NCI-H1105 treated with DMSO at 0.1 percent for 48 hours (cell line): ENCODE measurements at regions not wholly inside any gene's neighbourhood (a gene's known extent, or its start where the extent isn't known, plus 50 kb on each side); places are given as distances from the start of the nearest gene placed in this dataset.

Experiments used
- DNase-seq: peaks from one replicate; lab custom pipeline; 2025; lab: John Stamatoyannopoulos, UW

- DNase-seq = no peak
Measured at GRCh38 chr4:117326091-117326490, 240.7 kb upstream of the TRAM1L1 start.

GRCh38 chr4:117327491-117327890 lies 242.1 kb upstream of the TRAM1L1 start:
- DNase-seq = no peak

GRCh38 chr4:117328333-117328732 lies 243.0 kb upstream of the TRAM1L1 start:
- DNase-seq = no peak

- DNase-seq = no peak
Measured at GRCh38 chr4:117331817-117332216, 246.4 kb upstream of the TRAM1L1 start.

- no peak for DNase-seq
Measured at GRCh38 chr4:117334451-117335188, 249.2 kb upstream of the TRAM1L1 start.

- DNase-seq = no peak
Measured at GRCh38 chr4:117357437-117357836, 272.1 kb upstream of the TRAM1L1 start.

GRCh38 chr4:117357866-117358265 lies 272.5 kb upstream of the TRAM1L1 start:
- DNase-seq = no peak

GRCh38 chr4:117370944-117371668 lies 285.7 kb upstream of the TRAM1L1 start:
- no peak for DNase-seq

- DNase-seq = no peak
Measured at GRCh38 chr4:117375101-117375500, 289.7 kb upstream of the TRAM1L1 start.

- no peak for DNase-seq
Measured at GRCh38 chr4:117376692-117377091, 291.3 kb upstream of the TRAM1L1 start.

GRCh38 chr4:117378942-117379341 lies 293.6 kb upstream of the TRAM1L1 start:
- DNase-seq = no peak

- no peak for DNase-seq
Measured at GRCh38 chr4:117383468-117383867, 298.1 kb upstream of the TRAM1L1 start.

GRCh38 chr4:117385526-117385925 lies 300.1 kb upstream of the TRAM1L1 start:
- DNase-seq = no peak

- DNase-seq = no peak
Measured at GRCh38 chr4:117387072-117387471, 301.7 kb upstream of the TRAM1L1 start.

GRCh38 chr4:117400039-117400835 lies 314.9 kb upstream of the TRAM1L1 start:
- no peak for DNase-seq

GRCh38 chr4:117412661-117413060 lies 327.3 kb upstream of the TRAM1L1 start:
- no peak for DNase-seq

- DNase-seq = no peak
Measured at GRCh38 chr4:117417856-117418255, 332.5 kb upstream of the TRAM1L1 start.

GRCh38 chr4:117420948-117421347 lies 335.6 kb upstream of the TRAM1L1 start:
- no peak for DNase-seq

- no peak for DNase-seq
Measured at GRCh38 chr4:117421706-117422105, 336.3 kb upstream of the TRAM1L1 start.

GRCh38 chr4:117422297-117422696 lies 336.9 kb upstream of the TRAM1L1 start:
- no peak for DNase-seq

GRCh38 chr4:117425636-117426035 lies 340.3 kb upstream of the TRAM1L1 start:
- DNase-seq = no peak

- no peak for DNase-seq
Measured at GRCh38 chr4:117428536-117428935, 343.2 kb upstream of the TRAM1L1 start.

- DNase-seq = no peak
Measured at GRCh38 chr4:117429061-117429460, 343.7 kb upstream of the TRAM1L1 start.
